ENCODE measurements at regions not wholly inside any gene's neighbourhood (a gene's known extent, or its start where the extent isn't known, plus 50 kb on each side); places are given as distances from the start of the nearest gene placed in this dataset.

DNA sequence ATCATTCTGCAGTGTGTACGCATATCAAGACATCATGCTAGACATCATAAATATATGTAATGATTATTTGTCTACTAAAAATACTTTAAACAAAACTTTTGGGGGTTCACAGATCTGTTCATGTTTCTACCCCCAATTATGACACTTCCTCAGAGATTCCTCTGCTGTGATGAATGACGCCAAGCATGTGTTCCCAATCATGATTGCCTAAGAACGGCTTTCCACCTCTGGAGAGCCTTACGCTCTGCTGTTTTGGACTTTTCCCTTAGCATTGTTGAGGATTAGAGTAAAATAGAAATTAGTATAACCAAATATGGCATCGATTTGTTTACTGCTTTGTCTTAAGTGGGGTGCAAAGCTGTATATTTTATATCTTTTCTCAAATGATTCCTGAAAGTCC lies 236.3 kb upstream of the IGFBP3 start:
- TF ChIP-seq, protein P1, sequence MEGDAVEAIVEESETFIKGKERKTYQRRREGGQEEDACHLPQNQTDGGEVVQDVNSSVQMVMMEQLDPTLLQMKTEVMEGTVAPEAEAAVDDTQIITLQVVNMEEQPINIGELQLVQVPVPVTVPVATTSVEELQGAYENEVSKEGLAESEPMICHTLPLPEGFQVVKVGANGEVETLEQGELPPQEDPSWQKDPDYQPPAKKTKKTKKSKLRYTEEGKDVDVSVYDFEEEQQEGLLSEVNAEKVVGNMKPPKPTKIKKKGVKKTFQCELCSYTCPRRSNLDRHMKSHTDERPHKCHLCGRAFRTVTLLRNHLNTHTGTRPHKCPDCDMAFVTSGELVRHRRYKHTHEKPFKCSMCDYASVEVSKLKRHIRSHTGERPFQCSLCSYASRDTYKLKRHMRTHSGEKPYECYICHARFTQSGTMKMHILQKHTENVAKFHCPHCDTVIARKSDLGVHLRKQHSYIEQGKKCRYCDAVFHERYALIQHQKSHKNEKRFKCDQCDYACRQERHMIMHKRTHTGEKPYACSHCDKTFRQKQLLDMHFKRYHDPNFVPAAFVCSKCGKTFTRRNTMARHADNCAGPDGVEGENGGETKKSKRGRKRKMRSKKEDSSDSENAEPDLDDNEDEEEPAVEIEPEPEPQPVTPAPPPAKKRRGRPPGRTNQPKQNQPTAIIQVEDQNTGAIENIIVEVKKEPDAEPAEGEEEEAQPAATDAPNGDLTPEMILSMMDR (IDR thresholded peaks at IDR 0.05), result no peak
- no peak for TF ChIP-seq POLR2A (IDR thresholded peaks at IDR 0.05)

Data from thyroid gland (tissue), 4 donors.